ENCODE measurements at regions not wholly inside any gene's neighbourhood (a gene's known extent, or its start where the extent isn't known, plus 50 kb on each side); places are given as distances from the start of the nearest gene placed in this dataset.
"Not testable (repeated sequence)": the region's sequence is repeated elsewhere in the genome, so short reads cannot be mapped to it uniquely, and the experiment has no call there.

GRCh38 chr2:83339942-83340341 lies 1119.1 kb downstream of the SUCLG1 start:
- TF ChIP-seq, protein P1, sequence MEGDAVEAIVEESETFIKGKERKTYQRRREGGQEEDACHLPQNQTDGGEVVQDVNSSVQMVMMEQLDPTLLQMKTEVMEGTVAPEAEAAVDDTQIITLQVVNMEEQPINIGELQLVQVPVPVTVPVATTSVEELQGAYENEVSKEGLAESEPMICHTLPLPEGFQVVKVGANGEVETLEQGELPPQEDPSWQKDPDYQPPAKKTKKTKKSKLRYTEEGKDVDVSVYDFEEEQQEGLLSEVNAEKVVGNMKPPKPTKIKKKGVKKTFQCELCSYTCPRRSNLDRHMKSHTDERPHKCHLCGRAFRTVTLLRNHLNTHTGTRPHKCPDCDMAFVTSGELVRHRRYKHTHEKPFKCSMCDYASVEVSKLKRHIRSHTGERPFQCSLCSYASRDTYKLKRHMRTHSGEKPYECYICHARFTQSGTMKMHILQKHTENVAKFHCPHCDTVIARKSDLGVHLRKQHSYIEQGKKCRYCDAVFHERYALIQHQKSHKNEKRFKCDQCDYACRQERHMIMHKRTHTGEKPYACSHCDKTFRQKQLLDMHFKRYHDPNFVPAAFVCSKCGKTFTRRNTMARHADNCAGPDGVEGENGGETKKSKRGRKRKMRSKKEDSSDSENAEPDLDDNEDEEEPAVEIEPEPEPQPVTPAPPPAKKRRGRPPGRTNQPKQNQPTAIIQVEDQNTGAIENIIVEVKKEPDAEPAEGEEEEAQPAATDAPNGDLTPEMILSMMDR (IDR thresholded peaks at IDR 0.05): not testable (repeated sequence)
- TF ChIP-seq EP300, POLR2AphosphoS5, POLR2A (IDR thresholded peaks at IDR 0.05): not testable (repeated sequence)
